Sigmoid colon (tissue), 6 donors: ENCODE measurements at regions not wholly inside any gene's neighbourhood (a gene's known extent, or its start where the extent isn't known, plus 50 kb on each side); places are given as distances from the start of the nearest gene placed in this dataset.

Experiments
- DNase-seq: peaks from one replicate; pipeline ENCODE4 v3.0.0-alpha.2; 2019
- H3K27ac ChIP-seq, 4 donors: fragments of 200-600 bp; sonication (generic); one replicate each; pipeline ENCODE4 v1.5.1; 2016 to 2019; ENCODE audit warnings: mild to moderate bottlenecking in 1 of 4
- H3K27me3 ChIP-seq, 3 donors: fragments of 200-600 bp; sonication (generic); one replicate each; pipeline ENCODE4 v1.5.1; 2019; ENCODE audit warnings: mild to moderate bottlenecking in 1 of 3
- H3K36me3 ChIP-seq, 4 donors: fragments of 200-600 bp; sonication (generic); one replicate each; pipeline ENCODE4 v1.5.1; 2016 to 2019
- H3K4me1 ChIP-seq, 4 donors: fragments of 200-600 bp; sonication (generic); one replicate each; pipeline ENCODE4 v1.5.1; 2017 to 2019
- H3K4me3 ChIP-seq, 4 donors: fragments of 200-600 bp; sonication (generic); one replicate each; pipeline ENCODE4 v1.5.1; 2017 to 2019; ENCODE audit warnings: mild to moderate bottlenecking in 2 of 4, moderate library complexity in 1 of 4
- H3K9me3 ChIP-seq, 4 donors: fragments of 200-600 bp in 3 of 4; sonication (generic) in 3 of 4; one replicate each; pipeline versions ENCODE4 v1.5.1 to v1.6.1; 2013 to 2019
- CTCF ChIP-seq, 4 experiments: fragments of 450-650 bp in 3 of 4; fragments of 200-600 bp in 1 of 4; IDR thresholded peaks; one replicate each; pipeline ENCODE4 v1.5.1; 2016 to 2019; ENCODE audit warnings: antibody characterized with exemption in 4 of 4, mild to moderate bottlenecking in 3 of 4, moderate library complexity in 2 of 4
- EP300 ChIP-seq, 4 donors: sonication (generic); formaldehyde crosslinking; IDR thresholded peaks; one replicate each; pipeline ENCODE4 v1.6.1; 2017; ENCODE audit warnings: antibody characterized with exemption in 4 of 4
- POLR2A ChIP-seq, 2 donors: fragments of 450-650 bp; IDR thresholded peaks; one replicate each; pipeline ENCODE4 v1.6.1; 2016; ENCODE audit warnings: antibody characterized with exemption in 2 of 2, mild to moderate bottlenecking in 2 of 2, moderate library complexity in 2 of 2
- POLR2AphosphoS5 ChIP-seq, 4 donors: sonication (generic); formaldehyde crosslinking; IDR thresholded peaks; one replicate each; pipeline ENCODE4 v1.6.1; 2017; ENCODE audit warnings: antibody characterized with exemption in 4 of 4
- WGBS, 2 donors: extraction: QIAGEN DNeasy Blood & Tissue Kit; methylation state at CpG; one replicate each; pipeline ENCODE4 v1.1.7; 2013; 5-methylcytosine and 5-hydroxymethylcytosine counted together
- intact Hi-C: fragments of 100-400 bp; cut with DNase I; formaldehyde crosslinking; loops from one replicate; pipeline ENCODE4 v1.15.1; 2023
- donor health status: healthy with polysubstance abuse.
- donor health status: healthy.

GRCh38 chr5:148708854-148709253 is 54.5 kb upstream of the HTR4 start:
- Histone ChIP-seq H3K9me3 (no peaks in the 10 kb centered on the region), H3K27ac (no peak overlapping the region), H3K4me3 (no peak overlapping the region), H3K4me1 (peaks cover 0 to 18% (median 13%) of the 10 kb centered on the region in 4 donors), H3K27me3 (no peaks in the 10 kb centered on the region), H3K36me3 (no peaks in the 10 kb centered on the region)
- no peak for TF ChIP-seq POLR2A (IDR thresholded peaks at IDR 0.05)
- TF ChIP-seq POLR2AphosphoS5 (IDR thresholded peaks at IDR 0.05) = no peak
- no peak for TF ChIP-seq EP300 (IDR thresholded peaks at IDR 0.05)
- no peak for TF ChIP-seq CTCF (IDR thresholded peaks at IDR 0.05)
- intact Hi-C loops = no loop called here
- no peak for DNase-seq
- WGBS, 2 donors = 68 to 80% methylated on average over 1 of the region's 1 CpG

GRCh38 chr5:148711961-148712360 is 57.6 kb upstream of the HTR4 start:
- Histone ChIP-seq H3K27me3 (no peaks in the 10 kb centered on the region), H3K27ac (peak overlapping the region in 2 of 4 donors; percentile 4 to 22), H3K4me1 (peaks cover 0 to 18% (median 13%) of the 10 kb centered on the region in 4 donors), H3K4me3 (no peak overlapping the region), H3K36me3 (no peaks in the 10 kb centered on the region), H3K9me3 (no peaks in the 10 kb centered on the region)
- WGBS, 2 donors = 74 to 91% methylated on average over 3 of the region's 3 CpGs
- TF ChIP-seq POLR2A (IDR thresholded peaks at IDR 0.05) (no peak), POLR2AphosphoS5 (IDR thresholded peaks at IDR 0.05) (peak in 1 of 4 donors; percentile 27), CTCF (IDR thresholded peaks at IDR 0.05) (no peak), EP300 (IDR thresholded peaks at IDR 0.05) (no peak)
- no peak for DNase-seq
- intact Hi-C loops = no loop called here

- Histone ChIP-seq H3K4me3 (no peak overlapping the region), H3K4me1 (peaks cover 0 to 18% (median 13%) of the 10 kb centered on the region in 4 donors), H3K36me3 (no peaks in the 10 kb centered on the region), H3K9me3 (no peaks in the 10 kb centered on the region), H3K27me3 (no peaks in the 10 kb centered on the region), H3K27ac (no peak overlapping the region)
- intact Hi-C loops = no loop called here
- TF ChIP-seq EP300 (IDR thresholded peaks at IDR 0.05) (no peak), POLR2AphosphoS5 (IDR thresholded peaks at IDR 0.05) (no peak), POLR2A (IDR thresholded peaks at IDR 0.05) (no peak), CTCF (IDR thresholded peaks at IDR 0.05) (no peak)
- no peak for DNase-seq
These were observed 59.6 kb upstream of the HTR4 start for GRCh38 chr5:148713735-148714508.

- Histone ChIP-seq H3K4me3 (no peak overlapping the region), H3K27ac (no peak overlapping the region), H3K4me1 (peaks cover 0 to 9% (median 7%) of the 10 kb centered on the region in 4 donors), H3K9me3 (no peaks in the 10 kb centered on the region), H3K27me3 (no peaks in the 10 kb centered on the region), H3K36me3 (no peaks in the 10 kb centered on the region)
- no peak for DNase-seq
- 71 to 79% methylated on average over 4 of the region's 4 CpGs for WGBS, 2 donors
- no peak for TF ChIP-seq CTCF (IDR thresholded peaks at IDR 0.05)
- intact Hi-C loops = no loop called here
These were observed 62.4 kb upstream of the HTR4 start for GRCh38 chr5:148716716-148717115.

GRCh38 chr5:148717668-148718067 is 63.3 kb upstream of the HTR4 start:
- TF ChIP-seq CTCF (IDR thresholded peaks at IDR 0.05) (no peak), POLR2AphosphoS5 (IDR thresholded peaks at IDR 0.05) (no peak), POLR2A (IDR thresholded peaks at IDR 0.05) (no peak), EP300 (IDR thresholded peaks at IDR 0.05) (no peak)
- intact Hi-C loops = no loop called here
- 95% methylated on average over 3 of the region's 3 CpGs for WGBS, 2 donors

More at GRCh38 chr5:148717668-148718067, 63.3 kb upstream of the HTR4 start:
- no peaks in the 10 kb centered on the region for H3K27me3 ChIP-seq
- no peak for DNase-seq
- no peaks in the 10 kb centered on the region for H3K36me3 ChIP-seq
- no peak overlapping the region for H3K4me3 ChIP-seq
- H3K9me3 ChIP-seq = no peaks in the 10 kb centered on the region
- no peak overlapping the region for H3K27ac ChIP-seq
- peaks cover 0 to under 1% (median 0%) of the 10 kb centered on the region in 4 donors for H3K4me1 ChIP-seq
